ENCODE measurements at regions not wholly inside any gene's neighbourhood (a gene's known extent, or its start where the extent isn't known, plus 50 kb on each side); places are given as distances from the start of the nearest gene placed in this dataset.
"Not testable (repeated sequence)": the region's sequence is repeated elsewhere in the genome, so short reads cannot be mapped to it uniquely, and the experiment has no call there.

DNA sequence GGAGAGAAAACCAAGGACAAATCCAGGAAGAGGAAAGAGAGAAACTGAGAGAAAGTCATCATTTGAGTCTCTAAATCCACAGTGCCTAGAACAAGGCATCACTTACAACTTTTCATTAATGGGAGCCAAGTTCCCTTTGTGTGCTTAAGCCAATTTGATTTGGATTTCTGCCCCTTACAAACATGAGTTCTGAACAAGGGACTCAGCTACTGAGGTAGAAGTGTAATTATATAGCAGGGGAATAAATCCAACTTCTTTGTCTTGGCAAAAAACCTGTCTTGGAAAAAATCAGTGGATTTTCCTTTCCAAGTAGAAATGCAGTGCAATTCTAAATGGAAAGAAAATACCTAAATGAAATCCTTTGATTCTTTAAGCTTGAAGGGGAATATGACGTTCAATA, 307.2 kb upstream of the CNTN3 start:
- TF ChIP-seq, protein P1, sequence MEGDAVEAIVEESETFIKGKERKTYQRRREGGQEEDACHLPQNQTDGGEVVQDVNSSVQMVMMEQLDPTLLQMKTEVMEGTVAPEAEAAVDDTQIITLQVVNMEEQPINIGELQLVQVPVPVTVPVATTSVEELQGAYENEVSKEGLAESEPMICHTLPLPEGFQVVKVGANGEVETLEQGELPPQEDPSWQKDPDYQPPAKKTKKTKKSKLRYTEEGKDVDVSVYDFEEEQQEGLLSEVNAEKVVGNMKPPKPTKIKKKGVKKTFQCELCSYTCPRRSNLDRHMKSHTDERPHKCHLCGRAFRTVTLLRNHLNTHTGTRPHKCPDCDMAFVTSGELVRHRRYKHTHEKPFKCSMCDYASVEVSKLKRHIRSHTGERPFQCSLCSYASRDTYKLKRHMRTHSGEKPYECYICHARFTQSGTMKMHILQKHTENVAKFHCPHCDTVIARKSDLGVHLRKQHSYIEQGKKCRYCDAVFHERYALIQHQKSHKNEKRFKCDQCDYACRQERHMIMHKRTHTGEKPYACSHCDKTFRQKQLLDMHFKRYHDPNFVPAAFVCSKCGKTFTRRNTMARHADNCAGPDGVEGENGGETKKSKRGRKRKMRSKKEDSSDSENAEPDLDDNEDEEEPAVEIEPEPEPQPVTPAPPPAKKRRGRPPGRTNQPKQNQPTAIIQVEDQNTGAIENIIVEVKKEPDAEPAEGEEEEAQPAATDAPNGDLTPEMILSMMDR (IDR thresholded peaks at IDR 0.05; ENCODE audit: borderline replicate concordance, insufficient read depth, low read depth, low read length): no peak
- no peak overlapping the region for H3K4me3 ChIP-seq (ENCODE audit: low read depth, low read length)

DNA sequence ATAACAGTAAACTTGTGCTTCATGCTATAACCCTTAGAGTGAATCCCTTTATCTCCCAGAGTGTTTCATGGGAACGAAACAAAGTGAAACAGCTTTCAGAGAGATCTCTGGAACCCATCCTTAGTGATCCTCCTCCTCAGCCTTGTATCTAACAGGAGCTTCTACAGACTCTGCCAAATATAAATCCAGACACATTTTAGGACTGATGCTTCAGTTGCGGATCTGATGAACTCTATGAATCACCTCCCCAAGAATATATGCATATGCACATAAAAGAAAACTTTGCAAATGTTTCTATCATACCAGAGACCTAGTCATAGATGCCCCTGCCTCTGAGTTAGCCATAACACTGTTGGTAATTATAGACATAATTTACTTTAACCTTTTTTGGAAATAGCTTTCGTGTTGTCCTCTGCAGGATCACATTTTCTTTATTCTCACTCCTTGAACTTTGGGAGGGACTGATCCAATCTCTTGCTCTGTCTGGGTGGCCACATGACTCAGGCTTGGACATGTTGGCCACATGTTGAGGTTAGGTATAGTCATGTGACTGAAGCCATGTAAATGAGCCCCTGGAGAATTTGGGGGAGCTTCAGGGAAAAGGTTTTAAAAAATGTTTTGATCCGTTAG, 306.4 kb upstream of the CNTN3 start:
- H3K4me3 ChIP-seq (ENCODE audit: low read depth, low read length): no peak overlapping the region
- TF ChIP-seq, protein P1 (IDR thresholded peaks at IDR 0.05; ENCODE audit: borderline replicate concordance, insufficient read depth, low read depth, low read length): no peak

DNA sequence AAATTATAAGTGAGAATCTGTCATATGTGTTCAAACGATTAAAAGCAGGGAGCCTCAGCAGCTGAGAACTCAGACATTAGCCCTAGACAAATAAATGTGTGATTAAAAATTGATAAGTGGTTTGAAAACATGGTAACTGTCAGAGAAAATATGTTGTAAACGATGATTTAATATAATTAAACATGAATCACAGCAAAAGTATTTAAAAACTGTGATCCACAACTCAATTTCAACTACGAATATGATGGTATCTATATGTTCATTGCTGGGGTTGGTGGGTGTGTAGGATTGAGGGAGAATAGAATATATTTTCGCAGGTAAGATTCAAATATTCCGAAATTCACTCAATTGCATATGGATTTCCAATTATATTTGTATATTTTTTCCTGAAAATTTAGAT, 302.2 kb upstream of the CNTN3 start:
- no peak overlapping the region for H3K4me3 ChIP-seq (ENCODE audit: low read depth, low read length)
- TF ChIP-seq, protein P1 (IDR thresholded peaks at IDR 0.05; ENCODE audit: borderline replicate concordance, insufficient read depth, low read depth, low read length): no peak

- TF ChIP-seq, protein P1 (IDR thresholded peaks at IDR 0.05; ENCODE audit: borderline replicate concordance, insufficient read depth, low read depth, low read length): no peak
- no peak overlapping the region for H3K4me3 ChIP-seq (ENCODE audit: low read depth, low read length)
Measured at GRCh38 chr3:74906181-74906580, 291.7 kb upstream of the CNTN3 start.

- no peak overlapping the region for H3K4me3 ChIP-seq (ENCODE audit: low read depth, low read length)
- TF ChIP-seq, protein P1 (IDR thresholded peaks at IDR 0.05; ENCODE audit: borderline replicate concordance, insufficient read depth, low read depth, low read length): no peak
Measured at GRCh38 chr3:74905478-74905877, 291.0 kb upstream of the CNTN3 start.

DNA sequence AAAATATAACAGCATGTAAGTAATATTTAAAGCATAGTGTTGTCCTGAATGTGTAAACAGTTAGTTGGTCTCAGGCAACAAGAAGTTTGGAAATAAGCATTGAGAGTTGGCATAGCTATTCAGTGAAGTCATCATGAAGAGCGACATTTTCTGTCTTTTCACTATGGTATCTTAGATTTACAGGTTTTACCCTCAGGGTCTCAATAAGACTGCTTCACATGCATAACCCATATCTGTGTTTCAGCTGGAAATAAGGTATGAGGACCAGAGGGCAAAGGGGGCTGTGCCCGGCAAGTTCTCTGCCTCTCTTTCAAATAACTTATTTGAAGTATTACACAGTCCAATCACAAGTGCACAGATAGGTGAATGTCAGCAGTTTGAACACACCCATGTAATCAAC, 290.2 kb upstream of the CNTN3 start:
- H3K4me3 ChIP-seq (ENCODE audit: low read depth, low read length): no peak overlapping the region
- TF ChIP-seq, protein P1 (IDR thresholded peaks at IDR 0.05; ENCODE audit: borderline replicate concordance, insufficient read depth, low read depth, low read length): no peak

DNA sequence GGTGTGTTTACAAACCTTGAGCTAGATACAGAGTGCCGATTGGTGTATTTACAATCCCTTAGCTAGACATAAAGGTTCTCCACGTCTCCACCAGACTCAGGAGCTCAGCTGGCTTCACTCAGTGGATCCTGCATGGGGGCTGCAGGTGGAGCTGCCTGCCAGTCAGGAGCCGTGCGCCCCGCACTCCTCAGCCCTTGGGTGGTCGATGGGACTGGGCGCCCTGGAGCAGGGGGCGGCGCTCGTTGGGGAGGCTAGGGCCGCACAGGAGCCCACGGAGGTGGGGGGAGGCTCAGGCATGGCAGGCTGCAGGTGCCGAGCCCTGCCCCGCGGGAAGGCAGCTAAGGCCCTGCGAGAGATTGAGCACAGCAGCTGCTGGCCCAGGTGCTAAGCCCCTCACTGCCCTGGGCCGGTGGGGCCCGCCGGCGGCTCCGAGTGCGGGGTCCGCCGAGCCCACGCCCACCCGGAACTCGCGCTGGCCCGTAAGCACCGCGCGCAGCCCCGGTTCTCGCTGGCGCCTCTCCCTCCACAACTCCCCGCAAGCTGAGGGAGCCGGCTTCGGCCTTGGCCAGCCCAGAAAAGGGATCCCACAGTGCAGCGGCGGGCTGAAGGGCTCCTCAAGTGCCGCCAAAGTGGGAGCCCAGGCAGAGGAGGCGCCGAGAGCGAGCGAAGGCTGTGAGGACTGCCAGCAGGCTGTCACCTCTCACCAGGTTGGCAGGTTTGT, 285.5 kb upstream of the CNTN3 start:
- not testable (repeated sequence) for H3K4me3 ChIP-seq (ENCODE audit: low read depth, low read length)
